ENCODE measurements at regions not wholly inside any gene's neighbourhood (a gene's known extent, or its start where the extent isn't known, plus 50 kb on each side); places are given as distances from the start of the nearest gene placed in this dataset.

DNA sequence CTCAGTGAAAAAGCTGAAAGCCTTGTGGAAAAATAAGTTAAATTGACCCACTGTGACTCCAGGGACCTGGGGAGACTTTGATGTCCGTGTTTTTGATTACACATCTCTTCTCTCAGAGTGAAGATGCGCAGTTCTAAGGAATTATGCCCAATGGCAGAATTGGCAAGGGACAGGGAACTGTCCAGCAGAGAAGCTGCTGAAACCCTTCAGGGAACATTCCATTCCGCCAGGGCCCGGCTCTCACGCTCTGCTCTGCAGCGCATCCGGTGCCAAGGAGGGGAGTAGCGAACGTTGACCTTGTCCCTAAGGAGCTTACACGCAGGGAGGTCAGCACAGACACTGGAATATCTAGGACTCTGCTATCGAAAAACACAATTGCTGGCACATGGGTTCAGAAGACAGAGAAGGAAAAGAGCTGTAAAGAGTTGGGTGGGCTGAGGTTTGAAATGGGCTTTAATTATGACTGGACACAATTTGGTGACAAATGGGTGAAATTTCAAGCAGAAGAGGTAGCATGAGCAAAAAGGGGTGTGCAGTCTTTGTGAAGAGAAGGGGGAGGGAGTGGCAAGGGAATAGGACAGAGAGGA is 64.5 kb upstream of the B3GAT1 start:
- no peak for DNase-seq (ENCODE audit: low read depth)

DNA sequence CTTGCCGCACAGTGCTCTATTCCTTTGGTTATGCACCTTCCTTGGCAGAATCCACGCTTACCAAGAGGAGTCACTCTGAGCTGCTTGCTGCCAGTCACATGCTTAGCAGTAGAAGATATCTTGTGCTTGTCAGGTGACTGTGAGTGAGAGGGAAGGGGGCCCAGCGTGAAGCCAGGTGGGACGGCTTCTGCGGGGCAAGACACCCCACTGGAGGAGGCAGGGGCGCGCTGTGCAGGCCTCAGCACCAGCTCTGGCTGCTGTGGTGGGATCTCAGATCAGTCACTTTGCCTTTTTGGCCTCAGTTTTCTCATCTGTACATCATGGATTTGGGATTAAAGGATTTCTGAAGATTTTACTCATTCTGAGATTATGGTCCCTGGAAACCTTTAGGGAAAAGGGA is 63.9 kb upstream of the B3GAT1 start:
- DNase-seq (ENCODE audit: low read depth), result no peak

DNA sequence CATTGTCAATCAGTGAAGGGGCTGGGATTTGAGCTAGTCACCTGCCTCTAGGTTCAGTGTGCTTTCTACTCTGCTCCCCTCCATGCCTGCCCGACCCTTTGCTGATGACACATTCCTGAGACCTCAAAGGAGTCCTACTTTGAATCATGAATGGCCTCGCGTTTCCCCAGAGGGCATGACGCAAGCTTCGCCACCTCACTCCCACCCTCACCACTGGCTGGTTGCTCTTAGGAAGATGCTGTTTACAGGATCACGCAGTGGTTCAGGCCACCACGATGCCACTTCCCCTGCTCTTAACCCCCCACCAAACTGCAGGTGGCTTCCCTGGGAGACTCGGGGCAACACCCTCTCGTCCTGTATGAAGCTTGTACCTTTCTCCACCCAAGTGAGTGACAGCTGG is 62.9 kb upstream of the B3GAT1 start:
- DNase-seq (ENCODE audit: low read depth), result no peak

DNA sequence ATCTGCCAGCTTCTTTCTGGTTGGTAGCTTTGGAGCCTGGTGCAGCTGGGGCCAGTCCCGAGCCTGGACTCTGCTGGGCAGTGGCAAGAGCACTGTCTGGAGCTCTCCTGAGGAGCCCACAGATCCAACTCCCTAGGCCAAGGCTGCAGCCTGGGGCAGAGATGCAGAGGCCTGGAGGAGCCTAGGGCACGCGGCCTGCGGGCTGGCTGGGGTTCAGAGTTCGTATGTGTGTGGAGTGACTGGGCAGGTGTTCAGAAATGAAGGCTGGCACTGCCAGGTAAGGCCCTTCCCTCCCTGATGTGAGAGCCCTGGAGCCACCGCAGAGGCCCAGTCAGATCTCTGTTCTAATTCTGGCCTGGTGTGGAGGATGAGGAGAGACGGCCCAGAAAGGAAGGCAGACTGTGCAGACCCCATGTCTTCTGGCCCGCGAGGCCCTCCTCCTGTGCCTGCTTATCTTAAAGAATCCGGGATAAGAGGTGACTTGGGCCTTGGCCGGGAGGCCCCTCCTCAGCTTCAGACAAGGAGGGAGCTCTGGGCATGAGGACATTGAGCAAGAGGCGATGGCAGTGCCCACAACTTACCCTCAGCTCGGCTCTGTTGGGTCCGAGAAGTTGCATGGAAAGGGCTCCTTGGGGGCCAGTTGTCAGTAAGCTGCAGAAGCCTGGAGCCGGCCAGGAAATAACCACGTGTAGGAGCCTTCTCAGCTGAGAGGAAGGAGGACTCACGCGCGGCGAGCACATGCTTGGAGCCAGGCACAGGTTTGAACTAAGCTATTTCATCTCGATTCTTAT is 62.2 kb upstream of the B3GAT1 start:
- DNase-seq (ENCODE audit: low read depth), result no peak

DNA sequence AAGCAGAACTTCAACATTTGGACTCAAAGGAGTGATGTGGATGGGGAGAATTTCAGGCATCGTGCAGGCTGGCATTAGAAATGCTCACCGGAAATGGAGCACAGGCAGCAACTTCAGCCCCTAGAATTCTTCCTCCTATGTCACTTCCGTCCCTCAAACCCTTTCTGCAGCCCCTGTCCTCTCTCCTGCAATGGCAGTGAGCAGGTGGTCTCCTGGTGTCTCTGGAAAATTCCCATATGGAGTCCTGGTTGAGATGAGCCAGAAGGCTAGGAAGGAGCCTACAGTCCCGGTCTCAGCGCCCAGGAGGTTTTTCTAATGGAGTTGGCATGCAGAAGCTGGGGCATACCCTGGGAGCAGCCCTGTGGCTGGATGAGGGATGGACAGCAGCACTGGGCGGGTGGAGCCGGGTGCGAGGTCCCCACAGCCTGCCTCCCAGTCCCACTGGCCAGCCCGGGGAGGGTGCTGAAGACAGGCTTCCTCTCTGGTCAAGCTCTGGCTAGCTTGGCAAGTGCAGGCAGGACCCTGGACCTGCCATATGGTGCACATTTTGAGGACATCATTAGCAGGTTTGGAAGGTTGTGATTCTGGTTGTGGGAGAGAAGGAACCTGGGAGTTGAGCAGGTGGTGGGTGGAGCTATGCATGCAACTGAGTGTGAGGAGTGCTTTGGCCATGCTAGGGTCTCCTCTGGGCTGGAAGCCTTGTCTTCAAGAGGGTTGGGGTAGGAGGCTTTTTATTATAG is 59.8 kb upstream of the B3GAT1 start:
- DNase-seq (ENCODE audit: low read depth), result no peak

DNA sequence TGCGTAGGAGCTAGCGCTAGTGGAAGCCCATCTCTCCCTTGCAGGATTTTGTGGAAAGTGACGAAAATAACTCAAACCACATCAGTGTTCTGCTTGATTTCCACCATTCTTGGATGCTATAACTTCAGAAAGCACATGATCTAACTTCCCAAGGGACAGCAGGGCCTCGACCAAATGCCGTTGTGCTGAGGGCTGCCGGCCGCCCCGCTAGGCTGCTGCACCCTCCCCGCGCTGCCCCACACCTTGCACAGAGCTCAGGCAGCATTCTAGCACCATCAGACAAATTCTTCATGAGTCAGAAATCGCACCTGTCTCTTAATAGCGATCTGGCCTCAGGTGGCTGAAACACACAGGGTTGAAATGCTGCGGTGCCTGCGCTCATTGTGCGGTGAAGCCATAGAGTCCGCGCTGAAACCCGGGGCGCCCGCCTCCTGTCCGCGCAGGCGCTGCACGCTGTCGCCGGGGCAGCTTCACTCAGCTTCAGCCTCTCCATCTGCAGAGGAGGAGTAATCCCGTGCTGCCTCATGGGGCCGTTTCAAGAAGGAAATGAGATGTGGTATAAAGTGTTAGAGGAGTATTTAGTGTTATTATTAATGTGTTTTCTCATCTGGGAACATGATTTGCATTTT is 59.2 kb upstream of the B3GAT1 start:
- no peak for DNase-seq (ENCODE audit: low read depth)

DNA sequence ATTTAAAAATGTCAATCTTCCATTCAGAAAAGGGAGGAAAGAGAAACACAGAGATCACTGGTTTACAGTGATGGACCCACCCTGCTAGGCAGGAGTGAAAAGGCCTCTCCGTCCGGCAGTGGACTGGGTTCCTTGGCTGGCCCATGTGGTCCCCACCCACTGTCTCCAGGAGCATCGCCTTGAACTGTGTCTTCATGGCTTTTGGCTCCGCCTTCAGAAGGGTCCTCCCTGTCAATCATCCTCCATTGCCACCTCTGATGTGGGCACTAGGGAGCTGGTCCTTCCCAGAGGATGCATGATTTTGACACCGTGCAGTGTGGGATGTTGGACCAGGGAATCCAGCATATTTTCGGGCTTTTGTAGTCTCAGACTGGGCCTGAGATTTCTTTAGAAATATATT is 58.2 kb upstream of the B3GAT1 start:
- DNase-seq (ENCODE audit: low read depth), result no peak

DNA sequence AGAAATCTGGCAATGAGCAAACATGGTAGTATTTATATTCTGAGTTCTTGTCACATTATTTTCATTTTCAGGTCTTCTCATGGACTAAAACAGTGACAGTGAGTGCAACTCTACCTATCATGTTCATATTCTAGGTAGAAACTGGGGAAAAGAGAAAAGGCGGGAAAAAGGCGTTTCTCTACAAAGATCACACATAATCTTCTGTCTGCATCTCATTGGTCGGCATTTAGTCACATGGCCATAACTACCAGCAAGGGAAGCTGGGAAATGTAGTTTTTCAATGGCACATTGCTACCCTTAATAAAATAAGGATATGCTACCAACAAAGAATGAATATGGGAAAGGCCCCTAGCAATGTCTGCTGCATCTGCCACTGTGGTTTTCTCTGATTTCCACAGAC is 57.6 kb upstream of the B3GAT1 start:
- DNase-seq (ENCODE audit: low read depth), result no peak

DNA sequence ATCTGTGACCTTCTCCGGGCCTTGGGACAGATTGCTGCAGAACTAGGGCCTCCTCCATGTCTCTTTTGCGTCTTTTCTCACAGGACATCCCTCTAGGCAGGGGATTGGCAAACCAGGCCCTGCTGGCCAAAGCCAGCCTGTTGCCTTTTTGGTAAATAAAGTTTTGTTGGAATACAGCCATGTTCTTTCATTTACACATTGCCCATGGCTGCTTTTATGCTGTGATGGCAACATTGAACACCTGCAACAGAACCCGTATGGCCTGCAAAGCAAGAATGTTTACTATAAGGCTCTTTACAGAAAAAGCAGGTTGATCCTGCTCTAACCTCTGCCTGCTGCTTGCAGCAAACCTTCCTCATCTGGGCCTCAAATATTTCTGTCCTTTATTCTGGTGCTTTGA is 56.8 kb upstream of the B3GAT1 start:
- DNase-seq (ENCODE audit: low read depth), result no peak

DNA sequence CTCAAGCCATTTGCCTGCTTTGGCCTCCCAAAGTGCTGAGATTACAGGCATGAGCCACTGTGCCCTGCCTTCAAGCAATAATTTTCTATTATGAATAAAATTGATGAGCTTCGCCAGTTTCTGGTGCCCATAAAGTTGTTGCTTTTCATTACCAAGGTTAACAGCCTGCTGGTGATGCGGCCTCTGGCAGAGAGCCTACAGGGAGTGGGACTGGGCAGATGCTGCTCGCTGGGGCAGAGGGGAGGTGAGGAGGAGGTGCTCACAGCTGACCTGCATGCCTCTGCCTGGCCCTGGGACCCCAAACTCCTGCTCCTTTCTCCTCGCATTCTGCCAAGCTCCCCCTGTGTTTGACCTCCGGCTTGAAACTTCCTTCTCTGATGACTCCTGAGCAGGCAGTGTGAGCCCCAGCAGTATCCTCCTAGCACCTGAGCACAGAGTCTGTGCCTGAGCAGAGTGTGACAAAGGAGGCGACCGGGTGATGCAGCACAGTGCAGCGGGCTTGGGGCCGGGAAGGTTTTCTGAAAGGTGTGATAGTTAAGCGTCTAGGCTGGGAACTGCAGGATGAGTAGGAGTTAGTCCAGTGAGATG is 56.1 kb upstream of the B3GAT1 start:
- DNase-seq (ENCODE audit: low read depth), result no peak

DNA sequence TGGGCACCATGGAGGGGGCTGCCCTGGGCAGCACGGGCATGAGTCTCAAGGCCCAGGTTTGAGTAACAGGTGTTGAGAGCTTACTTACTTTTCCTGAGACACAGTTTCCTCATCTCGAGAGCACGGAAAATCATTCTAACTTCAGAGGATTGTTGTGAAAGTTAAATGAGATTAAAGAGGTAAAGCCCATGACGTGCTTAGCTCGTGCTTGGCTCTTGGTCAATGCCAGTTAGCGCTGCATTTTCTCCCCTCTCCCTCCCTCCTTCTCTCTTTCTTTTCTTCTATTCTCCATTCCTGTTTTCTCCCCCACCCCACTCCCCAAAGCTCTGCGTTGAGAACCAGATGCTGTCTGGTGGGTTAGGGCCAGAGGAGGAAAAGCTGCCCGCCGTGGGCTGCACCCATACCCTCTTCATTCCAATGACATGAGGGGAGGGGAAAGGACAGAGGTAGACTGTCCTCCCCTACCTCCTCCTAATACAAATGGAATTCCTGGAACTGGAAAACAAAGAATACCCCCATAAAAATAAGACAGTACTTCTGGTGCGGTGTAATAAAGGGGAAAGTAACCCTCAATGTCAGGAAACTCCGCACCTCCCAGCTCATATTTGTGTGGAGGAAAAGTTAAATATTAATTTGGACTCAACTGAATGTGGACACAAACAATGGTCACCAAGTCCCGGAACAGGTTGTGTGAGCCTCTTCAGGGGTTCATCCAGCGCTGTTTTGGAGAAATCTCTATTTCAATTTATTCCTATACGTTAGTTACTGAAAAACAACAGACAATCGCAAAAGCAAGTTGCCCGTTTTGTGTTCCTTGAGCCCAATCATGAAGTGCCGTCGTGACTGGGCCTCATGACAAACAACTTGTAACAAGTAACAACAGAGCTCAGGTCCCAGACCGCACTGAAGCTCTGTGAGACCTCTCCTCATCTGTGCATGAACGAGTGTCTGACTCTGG is 54.8 kb upstream of the B3GAT1 start:
- no peak for DNase-seq (ENCODE audit: low read depth)

DNA sequence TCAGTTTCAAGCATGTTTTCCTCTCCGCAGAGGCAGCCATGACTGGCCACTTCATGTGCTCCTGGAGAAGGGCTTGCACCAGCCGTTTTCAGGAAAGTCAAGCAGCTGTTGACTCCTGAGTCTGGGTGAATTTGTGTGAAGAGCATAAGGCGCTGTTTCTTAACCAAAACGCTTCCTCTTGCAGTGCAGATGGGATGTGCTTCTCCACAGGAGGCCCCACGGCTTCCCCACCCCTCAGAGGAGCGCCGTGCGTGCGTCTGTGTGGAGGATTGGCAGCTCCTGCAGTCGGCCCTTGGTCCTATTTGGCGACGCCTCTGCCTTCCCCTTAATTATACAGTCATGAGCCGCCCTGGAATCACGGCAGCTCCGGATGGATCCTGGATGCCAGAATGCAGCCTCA is 54.1 kb upstream of the B3GAT1 start:
- no peak for DNase-seq (ENCODE audit: low read depth)

DNA sequence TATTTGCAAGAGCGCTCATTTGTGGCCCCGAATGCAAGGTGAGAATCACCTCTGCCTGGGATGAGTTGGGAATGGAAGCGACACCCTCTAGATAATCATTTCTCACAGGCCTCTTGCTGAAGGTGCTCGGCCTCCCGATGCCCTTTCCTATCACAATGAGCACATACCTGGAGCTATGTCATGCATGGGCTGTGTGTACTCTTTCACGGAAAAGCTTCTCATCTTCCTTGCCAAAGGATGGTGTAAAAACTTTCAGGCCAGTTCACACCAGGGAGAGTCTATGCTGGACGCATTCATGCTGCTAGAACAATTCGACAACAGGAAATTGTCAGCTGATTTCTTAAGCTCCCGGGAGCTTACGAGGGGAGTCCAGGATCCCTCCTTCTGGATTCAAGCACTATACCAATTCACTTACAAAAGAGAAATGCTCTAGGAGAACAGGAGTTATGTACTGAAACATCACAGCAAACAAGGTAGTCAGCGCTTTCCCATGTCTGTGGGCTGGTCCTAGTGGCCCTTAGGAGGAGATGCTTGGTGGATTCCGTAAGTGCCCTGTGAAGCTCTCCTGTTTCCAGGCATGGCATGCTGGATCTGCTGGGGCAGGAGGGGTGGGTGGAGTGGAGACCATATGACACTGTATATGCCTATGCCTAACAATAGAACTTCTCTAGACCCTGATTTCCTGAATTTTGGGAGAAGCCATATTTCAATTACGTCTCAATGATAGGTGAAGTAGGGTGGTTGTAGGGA is 53.1 kb upstream of the B3GAT1 start:
- no peak for DNase-seq (ENCODE audit: low read depth)

DNA sequence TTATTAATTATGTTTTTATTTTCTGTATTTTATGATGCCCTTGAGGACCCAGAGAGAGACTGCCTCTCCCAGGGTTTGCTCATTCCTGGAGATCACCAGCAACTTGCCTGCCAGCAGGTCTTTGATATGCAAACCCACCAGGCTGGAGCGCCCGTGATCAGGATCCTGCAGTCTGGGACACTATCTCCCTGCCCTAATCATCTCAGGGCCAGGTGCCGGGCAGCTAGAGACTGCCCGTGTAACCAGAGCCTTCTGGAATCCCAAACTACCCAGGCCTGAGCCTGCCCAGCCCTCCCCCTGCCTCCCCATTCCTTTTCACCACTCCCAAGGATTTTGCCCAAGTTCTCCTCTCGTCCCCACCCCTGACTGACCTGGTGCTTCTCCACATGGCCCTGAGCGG is 52.2 kb upstream of the B3GAT1 start:
- DNase-seq (ENCODE audit: low read depth), result no peak

DNA sequence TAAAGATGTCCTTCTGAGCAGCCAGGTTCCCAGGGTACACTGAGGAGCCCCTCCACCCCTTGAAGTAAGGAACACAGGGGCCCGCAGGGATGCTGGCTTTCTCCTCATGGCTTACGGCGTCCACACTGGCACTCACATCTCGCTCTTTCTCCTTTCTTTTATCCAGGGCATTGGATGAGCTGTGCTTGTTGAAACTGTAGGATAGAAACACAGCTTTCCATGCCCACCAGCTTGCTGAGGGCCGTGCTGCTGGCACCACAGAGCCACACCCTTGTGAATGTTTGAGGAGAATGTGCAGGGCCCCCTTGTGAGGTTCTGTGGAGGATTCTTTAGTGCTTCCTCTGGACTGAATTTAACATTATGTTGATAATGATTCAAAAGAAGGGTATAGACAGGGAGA is 51.7 kb upstream of the B3GAT1 start:
- no peak for DNase-seq (ENCODE audit: low read depth)
